Esophagus (tissue), 2 donors: ENCODE measurements at regions not wholly inside any gene's neighbourhood (a gene's known extent, or its start where the extent isn't known, plus 50 kb on each side); places are given as distances from the start of the nearest gene placed in this dataset.

Source experiments
- H3K27ac ChIP-seq, 2 donors: one replicate each; pipeline ENCODE4 v1.5.1; 2013; ENCODE audit warnings: low read depth in 2 of 2, mild to moderate bottlenecking in 2 of 2, inconsistent platforms in 1 of 2, low read length in 1 of 2, moderate library complexity in 1 of 2
- H3K27me3 ChIP-seq, 2 donors: one replicate each; pipeline ENCODE4 v1.6.1; 2013; ENCODE audit warnings: low read length in 2 of 2, control low read depth in 1 of 2, mild to moderate bottlenecking in 1 of 2; ENCODE audit not compliant: insufficient read depth in 2 of 2, control insufficient read depth in 1 of 2
- H3K36me3 ChIP-seq, 2 donors: one replicate each; pipeline ENCODE4 v1.6.1; 2013; ENCODE audit warnings: low read length in 1 of 2; ENCODE audit not compliant: control insufficient read depth in 2 of 2, insufficient read depth in 2 of 2
- H3K4me1 ChIP-seq, 2 donors: one replicate each; pipeline ENCODE4 v1.6.1; 2013; ENCODE audit warnings: low read length in 1 of 2; ENCODE audit not compliant: control insufficient read depth in 2 of 2, insufficient read depth in 2 of 2
- H3K4me3 ChIP-seq, 2 donors: one replicate each; pipeline ENCODE4 v1.5.1; 2013; ENCODE audit warnings: low read length in 2 of 2, mild to moderate bottlenecking in 2 of 2, low read depth in 1 of 2, moderate library complexity in 1 of 2
- H3K9me3 ChIP-seq, 2 donors: one replicate each; pipeline ENCODE4 v1.6.1; 2013; ENCODE audit warnings: mild to moderate bottlenecking in 2 of 2, low read depth in 1 of 2, low read length in 1 of 2, moderate library complexity in 1 of 2; ENCODE audit not compliant: control insufficient read depth in 2 of 2, insufficient read depth in 1 of 2
- WGBS, 2 donors: extraction: QIAGEN DNeasy Blood & Tissue Kit; methylation state at CpG; one replicate each; pipeline ENCODE4 v1.1.7; 2013; 5-methylcytosine and 5-hydroxymethylcytosine counted together
- donor health status: healthy with polysubstance abuse.
- donor health status: Bipolar disorder and iron deficiency.

DNA sequence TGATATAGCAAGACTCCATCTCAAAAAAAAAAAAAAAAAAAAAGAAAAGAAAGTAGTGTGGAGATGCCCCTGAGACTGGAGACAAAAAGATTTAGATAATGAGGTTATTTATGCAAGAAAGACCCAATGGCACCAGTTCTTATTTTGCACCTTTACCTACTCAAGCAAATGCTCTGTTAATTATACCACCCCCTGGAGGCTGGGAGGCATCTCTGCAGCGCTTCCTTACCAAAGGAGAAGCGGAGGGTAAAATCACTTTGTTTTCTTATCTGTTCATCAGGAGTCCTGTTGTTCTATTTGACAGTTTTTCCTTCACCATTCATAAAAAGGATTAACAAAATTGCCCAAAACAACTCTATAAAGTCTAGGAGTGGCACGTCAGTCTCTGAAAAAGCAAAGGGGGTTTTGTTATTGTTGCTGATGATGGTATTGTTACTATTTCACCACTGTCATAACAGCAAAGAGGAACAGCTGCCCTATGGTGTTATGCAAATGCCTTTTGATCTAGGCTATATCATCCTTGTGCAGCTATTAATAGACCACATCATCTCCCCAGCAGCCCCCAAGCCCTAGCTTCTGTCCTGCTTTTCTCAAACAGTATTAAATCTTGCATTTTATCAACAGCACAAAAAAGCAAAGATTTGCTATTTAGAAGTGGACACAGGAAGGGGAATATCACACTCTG lies 174.0 kb downstream of the PALM2AKAP2 start:
- WGBS, 2 donors: 91 to 92% methylated on average over 3 of the region's 3 CpGs
- Histone ChIP-seq H3K27me3 (no peaks in the 10 kb centered on the region), H3K9me3 (no peaks in the 10 kb centered on the region), H3K4me3 (no peak overlapping the region), H3K4me1 (no peaks in the 10 kb centered on the region), H3K36me3 (no peaks in the 10 kb centered on the region), H3K27ac (no peak overlapping the region)

GRCh38 chr9:109956717-109957440 lies 176.9 kb downstream of the PALM2AKAP2 start:
- no peak overlapping the region for H3K4me3 ChIP-seq

DNA sequence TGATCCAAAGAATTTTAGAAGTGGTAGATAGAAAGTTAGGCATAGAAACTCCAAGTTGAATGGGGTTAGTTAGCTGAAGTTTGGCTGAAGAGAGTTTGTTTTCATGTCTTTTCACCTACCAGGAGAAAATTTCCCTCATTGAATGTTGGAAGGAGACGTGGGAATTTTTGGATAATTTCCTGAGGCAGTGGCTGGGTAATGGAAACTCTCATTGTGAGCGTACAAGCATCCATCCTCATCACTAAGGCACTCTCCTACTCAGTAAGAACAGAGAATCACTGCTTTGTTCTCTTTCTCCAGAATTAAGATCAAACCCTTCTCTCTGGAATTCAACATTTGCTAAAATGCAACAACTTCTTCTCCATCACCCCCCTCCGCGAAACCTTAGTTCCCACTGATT lies 179.7 kb downstream of the PALM2AKAP2 start:
- no peak overlapping the region for H3K27ac ChIP-seq
- no peaks in the 10 kb centered on the region for H3K9me3 ChIP-seq
- 80 to 90% methylated on average over 4 of the region's 4 CpGs for WGBS, 2 donors
- no peaks in the 10 kb centered on the region for H3K4me1 ChIP-seq
- H3K4me3 ChIP-seq: no peak overlapping the region
- no peaks in the 10 kb centered on the region for H3K36me3 ChIP-seq
- no peaks in the 10 kb centered on the region for H3K27me3 ChIP-seq

More at GRCh38 chr9:109956717-109957440, 176.9 kb downstream of the PALM2AKAP2 start:
- Histone ChIP-seq H3K27me3 (no peaks in the 10 kb centered on the region), H3K36me3 (no peaks in the 10 kb centered on the region), H3K9me3 (no peaks in the 10 kb centered on the region), H3K4me1 (no peaks in the 10 kb centered on the region), H3K27ac (no peak overlapping the region)
- WGBS, 2 donors: 33 to 34% methylated on average over 9 of the region's 9 CpGs

- H3K27me3 ChIP-seq: no peaks in the 10 kb centered on the region
- H3K36me3 ChIP-seq: no peaks in the 10 kb centered on the region
- H3K4me3 ChIP-seq: no peak overlapping the region
- H3K9me3 ChIP-seq: no peaks in the 10 kb centered on the region
- H3K27ac ChIP-seq: no peak overlapping the region
- no peaks in the 10 kb centered on the region for H3K4me1 ChIP-seq
- 78 to 80% methylated on average over 2 of the region's 2 CpGs for WGBS, 2 donors
These were observed 181.6 kb downstream of the PALM2AKAP2 start for GRCh38 chr9:109961626-109962025.

- no peaks in the 10 kb centered on the region for H3K4me1 ChIP-seq
- no peak overlapping the region for H3K4me3 ChIP-seq
- H3K36me3 ChIP-seq: no peaks in the 10 kb centered on the region
- H3K9me3 ChIP-seq: no peaks in the 10 kb centered on the region
- H3K27ac ChIP-seq: no peak overlapping the region
- no peaks in the 10 kb centered on the region for H3K27me3 ChIP-seq
These were observed 182.2 kb downstream of the PALM2AKAP2 start for GRCh38 chr9:109962215-109962614.

- no peak overlapping the region for H3K27ac ChIP-seq
- H3K36me3 ChIP-seq: no peaks in the 10 kb centered on the region
- H3K4me3 ChIP-seq: no peak overlapping the region
- H3K4me1 ChIP-seq: no peaks in the 10 kb centered on the region
- H3K9me3 ChIP-seq: no peaks in the 10 kb centered on the region
- 53 to 56% methylated on average over 2 of the region's 2 CpGs for WGBS, 2 donors
- no peaks in the 10 kb centered on the region for H3K27me3 ChIP-seq
These were observed 183.1 kb downstream of the PALM2AKAP2 start for GRCh38 chr9:109963079-109963478.

DNA sequence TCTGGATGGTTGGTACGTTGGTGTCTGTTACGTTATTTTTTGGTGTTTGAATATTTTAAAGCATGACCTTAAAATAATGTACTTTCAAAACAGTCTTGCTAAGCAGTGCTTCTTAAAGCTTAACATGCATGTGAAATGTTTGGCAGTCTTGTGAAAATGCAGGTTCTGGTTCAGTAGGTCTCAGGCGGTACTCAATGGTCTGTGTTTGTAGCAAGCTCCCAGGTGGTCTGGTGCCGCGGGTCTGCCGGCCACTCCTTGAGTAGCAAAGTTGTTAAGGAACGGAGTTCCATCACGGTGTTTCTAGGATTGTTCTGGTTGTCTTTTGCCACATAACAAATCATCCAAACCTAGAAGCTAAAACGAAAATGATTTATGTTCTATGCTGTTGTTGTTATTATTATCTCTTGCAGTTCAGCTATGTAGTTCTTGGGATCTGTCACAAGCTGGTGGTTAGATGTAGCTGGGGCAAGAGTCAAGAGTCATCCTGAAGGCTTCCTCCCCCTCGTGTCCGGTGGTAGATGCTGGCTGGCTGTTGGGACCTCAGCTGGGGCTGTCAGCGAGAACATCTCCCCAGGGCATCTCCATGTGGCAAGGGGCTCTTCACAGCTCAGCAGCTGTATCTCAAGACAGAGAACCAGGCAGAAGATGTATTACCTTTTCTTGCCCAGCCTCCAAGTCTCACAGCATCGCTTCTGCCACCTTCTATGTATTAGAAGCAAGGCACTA lies 186.8 kb downstream of the PALM2AKAP2 start:
- H3K36me3 ChIP-seq: no peaks in the 10 kb centered on the region
- WGBS, 2 donors: 87 to 91% methylated on average over 13 of the region's 13 CpGs
- no peaks in the 10 kb centered on the region for H3K9me3 ChIP-seq
- H3K4me1 ChIP-seq: peaks cover 0 to 3% of the 10 kb centered on the region in 2 donors
- no peak overlapping the region for H3K27ac ChIP-seq
- no peaks in the 10 kb centered on the region for H3K27me3 ChIP-seq
- no peak overlapping the region for H3K4me3 ChIP-seq

GRCh38 chr9:109967651-109968642 lies 187.9 kb downstream of the PALM2AKAP2 start:
- no peak overlapping the region for H3K4me3 ChIP-seq
- peaks cover 0 to 3% of the 10 kb centered on the region in 2 donors for H3K4me1 ChIP-seq
- H3K27me3 ChIP-seq: no peaks in the 10 kb centered on the region
- WGBS, 2 donors: 72 to 77% methylated on average over 8 of the region's 8 CpGs
- H3K27ac ChIP-seq: no peak overlapping the region
- no peaks in the 10 kb centered on the region for H3K9me3 ChIP-seq
- no peaks in the 10 kb centered on the region for H3K36me3 ChIP-seq

DNA sequence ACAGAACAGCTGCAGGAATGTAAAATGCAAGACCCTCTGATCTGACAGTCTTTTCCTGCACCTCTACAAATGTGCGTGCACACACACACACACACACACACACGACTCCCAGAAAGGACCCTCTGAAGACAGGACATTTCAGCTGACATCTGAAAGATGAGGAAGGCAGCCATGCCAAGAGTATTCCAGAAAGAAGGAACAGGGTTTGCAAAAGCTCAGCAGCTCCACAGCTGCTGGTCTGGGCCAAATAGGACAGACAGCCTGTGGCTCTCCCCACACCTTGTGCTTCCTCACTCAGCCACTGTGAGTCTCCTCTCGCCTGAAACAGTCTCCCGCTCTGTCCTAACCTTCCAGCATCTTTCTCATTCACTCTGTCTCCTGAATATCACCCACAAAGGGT lies 189.0 kb downstream of the PALM2AKAP2 start:
- Histone ChIP-seq H3K36me3 (no peaks in the 10 kb centered on the region), H3K27ac (no peak overlapping the region), H3K4me3 (no peak overlapping the region), H3K4me1 (peaks cover 0 to 3% of the 10 kb centered on the region in 2 donors), H3K27me3 (no peaks in the 10 kb centered on the region), H3K9me3 (no peaks in the 10 kb centered on the region)
- 70 to 78% methylated on average over 4 of the region's 4 CpGs for WGBS, 2 donors
